ENCODE measurements at regions not wholly inside any gene's neighbourhood (a gene's known extent, or its start where the extent isn't known, plus 50 kb on each side); places are given as distances from the start of the nearest gene placed in this dataset.

DNA sequence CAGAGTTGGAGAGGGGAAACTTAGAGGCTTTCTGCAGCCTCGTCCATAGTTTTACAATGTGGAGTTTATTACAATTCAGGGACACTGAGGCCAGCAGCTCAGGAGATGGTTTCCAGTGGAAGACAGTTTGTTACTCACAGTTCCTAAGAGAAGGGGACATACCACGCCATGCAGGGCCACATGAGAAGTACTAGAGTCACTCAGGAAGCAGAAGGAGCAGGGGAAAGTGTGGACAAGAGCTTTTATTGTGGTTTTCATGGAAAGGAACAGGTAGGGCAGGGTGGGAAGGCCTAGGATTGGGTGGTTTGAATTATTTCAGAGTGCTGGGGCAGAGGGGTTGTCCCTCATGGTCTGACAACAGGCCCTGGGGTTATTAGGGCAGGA, 292.1 kb upstream of the IGFBP3 start:
- Histone ChIP-seq H3K36me3 (ENCODE audit: low read depth, missing control alignments) (no peaks in the 10 kb centered on the region), H3K4me1 (no peaks in the 10 kb centered on the region), H3K27me3 (no peaks in the 10 kb centered on the region), H3K9me3 (no peaks in the 10 kb centered on the region), H3K27ac (no peak overlapping the region), H3K4me3 (no peak overlapping the region)
- TF ChIP-seq, protein P1, sequence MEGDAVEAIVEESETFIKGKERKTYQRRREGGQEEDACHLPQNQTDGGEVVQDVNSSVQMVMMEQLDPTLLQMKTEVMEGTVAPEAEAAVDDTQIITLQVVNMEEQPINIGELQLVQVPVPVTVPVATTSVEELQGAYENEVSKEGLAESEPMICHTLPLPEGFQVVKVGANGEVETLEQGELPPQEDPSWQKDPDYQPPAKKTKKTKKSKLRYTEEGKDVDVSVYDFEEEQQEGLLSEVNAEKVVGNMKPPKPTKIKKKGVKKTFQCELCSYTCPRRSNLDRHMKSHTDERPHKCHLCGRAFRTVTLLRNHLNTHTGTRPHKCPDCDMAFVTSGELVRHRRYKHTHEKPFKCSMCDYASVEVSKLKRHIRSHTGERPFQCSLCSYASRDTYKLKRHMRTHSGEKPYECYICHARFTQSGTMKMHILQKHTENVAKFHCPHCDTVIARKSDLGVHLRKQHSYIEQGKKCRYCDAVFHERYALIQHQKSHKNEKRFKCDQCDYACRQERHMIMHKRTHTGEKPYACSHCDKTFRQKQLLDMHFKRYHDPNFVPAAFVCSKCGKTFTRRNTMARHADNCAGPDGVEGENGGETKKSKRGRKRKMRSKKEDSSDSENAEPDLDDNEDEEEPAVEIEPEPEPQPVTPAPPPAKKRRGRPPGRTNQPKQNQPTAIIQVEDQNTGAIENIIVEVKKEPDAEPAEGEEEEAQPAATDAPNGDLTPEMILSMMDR (IDR thresholded peaks at IDR 0.05) = no peak
- TF ChIP-seq POLR2A (IDR thresholded peaks at IDR 0.05) = no peak
- WGBS, 2 donors = 91 to 97% methylated on average over 2 of the region's 2 CpGs
- intact Hi-C loops (cut with DNase I; ENCODE audit: low total_unique reads) = no loop called here
- DNase-seq = no peak

GRCh38 chr7:46212425-46213153, 291.5 kb upstream of the IGFBP3 start:
- intact Hi-C loops (cut with DNase I; ENCODE audit: low total_unique reads) = no loop called here
- no peaks in the 10 kb centered on the region for H3K4me1 ChIP-seq
- H3K9me3 ChIP-seq = no peaks in the 10 kb centered on the region
- H3K36me3 ChIP-seq (ENCODE audit: low read depth, missing control alignments) = no peaks in the 10 kb centered on the region
- no peak overlapping the region for H3K4me3 ChIP-seq
- H3K27me3 ChIP-seq = no peaks in the 10 kb centered on the region
- 72 to 96% methylated on average over 8 of the region's 8 CpGs for WGBS, 2 donors
- TF ChIP-seq, protein P1 (IDR thresholded peaks at IDR 0.05) = no peak
- TF ChIP-seq POLR2A (IDR thresholded peaks at IDR 0.05) = no peak
- no peak overlapping the region for H3K27ac ChIP-seq
- no peak for DNase-seq

DNA sequence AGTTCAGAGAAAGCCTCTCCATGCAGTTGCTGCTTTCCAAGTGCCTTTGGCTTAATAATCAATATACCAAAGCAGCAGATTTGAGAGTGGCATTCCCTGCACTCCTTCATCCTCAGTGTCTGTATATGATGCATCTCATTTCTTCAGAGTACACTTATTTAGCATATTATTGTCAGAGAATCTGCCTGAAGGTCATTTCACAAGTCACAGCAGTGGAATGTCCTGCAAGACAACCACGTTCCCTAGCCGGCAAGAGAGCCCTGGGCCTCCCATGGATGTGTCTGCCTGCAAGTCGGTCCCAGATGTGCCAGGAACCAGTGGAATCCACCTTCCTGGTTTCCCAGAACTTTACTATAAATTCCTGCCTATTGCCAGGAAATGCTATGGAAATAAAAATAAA, 289.4 kb upstream of the IGFBP3 start:
- DNase-seq = no peak
- WGBS, 2 donors = 70 to 71% methylated on average over 3 of the region's 3 CpGs
- Histone ChIP-seq H3K9me3 (no peaks in the 10 kb centered on the region), H3K36me3 (ENCODE audit: low read depth, missing control alignments) (no peaks in the 10 kb centered on the region), H3K4me3 (no peak overlapping the region), H3K27me3 (no peaks in the 10 kb centered on the region), H3K27ac (no peak overlapping the region), H3K4me1 (no peaks in the 10 kb centered on the region)
- intact Hi-C loops (cut with DNase I; ENCODE audit: low total_unique reads) = no loop called here
- TF ChIP-seq, protein P1 (IDR thresholded peaks at IDR 0.05) = no peak
- no peak for TF ChIP-seq POLR2A (IDR thresholded peaks at IDR 0.05)

GRCh38 chr7:46209611-46210388, 288.7 kb upstream of the IGFBP3 start:
- DNase-seq = no peak
- TF ChIP-seq POLR2A (IDR thresholded peaks at IDR 0.05) = no peak
- TF ChIP-seq, protein P1 (IDR thresholded peaks at IDR 0.05) = no peak
- Histone ChIP-seq H3K27me3 (no peaks in the 10 kb centered on the region), H3K4me1 (no peaks in the 10 kb centered on the region), H3K36me3 (ENCODE audit: low read depth, missing control alignments) (no peaks in the 10 kb centered on the region), H3K27ac (no peak overlapping the region), H3K9me3 (no peaks in the 10 kb centered on the region), H3K4me3 (no peak overlapping the region)
- 88 to 97% methylated on average over 9 of the region's 9 CpGs for WGBS, 2 donors
- intact Hi-C loops (cut with DNase I; ENCODE audit: low total_unique reads) = no loop called here
